ENCODE measurements at regions not wholly inside any gene's neighbourhood (a gene's known extent, or its start where the extent isn't known, plus 50 kb on each side); places are given as distances from the start of the nearest gene placed in this dataset.

DNA sequence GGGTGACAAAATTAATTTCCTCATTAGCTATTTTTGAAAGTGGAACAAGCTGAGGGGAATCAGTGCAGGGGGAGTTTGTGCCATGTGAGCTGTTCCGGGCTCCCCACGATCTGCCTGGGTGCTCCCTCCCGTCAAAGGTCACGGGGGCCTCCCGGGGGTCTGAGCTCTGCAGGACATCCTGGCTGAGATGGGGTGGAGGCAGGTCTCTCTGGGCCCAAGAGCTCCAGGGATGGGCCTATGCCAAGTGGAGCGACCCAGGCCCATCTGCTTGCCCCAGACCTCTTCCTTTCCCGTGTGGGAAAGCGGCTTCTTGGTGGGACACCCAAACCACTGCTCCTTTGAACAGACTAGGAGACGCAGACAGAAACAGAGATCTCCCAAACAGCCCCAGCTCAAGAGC lies 143.3 kb upstream of the ID2 start:
- peak overlapping the region; percentile 73 for H3K4me2 ChIP-seq (ENCODE audit: low read length)
- peak overlapping the region; percentile 100 for H3K27ac ChIP-seq
- no peaks in the 10 kb centered on the region for H3K27me3 ChIP-seq (ENCODE audit: control insufficient read depth, insufficient read depth, low read length)
- no peak overlapping the region for H3K4me3 ChIP-seq (ENCODE audit: low read depth, low read length)
- TF ChIP-seq, protein P1, sequence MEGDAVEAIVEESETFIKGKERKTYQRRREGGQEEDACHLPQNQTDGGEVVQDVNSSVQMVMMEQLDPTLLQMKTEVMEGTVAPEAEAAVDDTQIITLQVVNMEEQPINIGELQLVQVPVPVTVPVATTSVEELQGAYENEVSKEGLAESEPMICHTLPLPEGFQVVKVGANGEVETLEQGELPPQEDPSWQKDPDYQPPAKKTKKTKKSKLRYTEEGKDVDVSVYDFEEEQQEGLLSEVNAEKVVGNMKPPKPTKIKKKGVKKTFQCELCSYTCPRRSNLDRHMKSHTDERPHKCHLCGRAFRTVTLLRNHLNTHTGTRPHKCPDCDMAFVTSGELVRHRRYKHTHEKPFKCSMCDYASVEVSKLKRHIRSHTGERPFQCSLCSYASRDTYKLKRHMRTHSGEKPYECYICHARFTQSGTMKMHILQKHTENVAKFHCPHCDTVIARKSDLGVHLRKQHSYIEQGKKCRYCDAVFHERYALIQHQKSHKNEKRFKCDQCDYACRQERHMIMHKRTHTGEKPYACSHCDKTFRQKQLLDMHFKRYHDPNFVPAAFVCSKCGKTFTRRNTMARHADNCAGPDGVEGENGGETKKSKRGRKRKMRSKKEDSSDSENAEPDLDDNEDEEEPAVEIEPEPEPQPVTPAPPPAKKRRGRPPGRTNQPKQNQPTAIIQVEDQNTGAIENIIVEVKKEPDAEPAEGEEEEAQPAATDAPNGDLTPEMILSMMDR (IDR thresholded peaks at IDR 0.05): no peak
- peaks cover 4% of the 10 kb centered on the region for H3K79me2 ChIP-seq
- H3K36me3 ChIP-seq (ENCODE audit: control insufficient read depth, insufficient read depth, low read length): no peaks in the 10 kb centered on the region
- H3K4me1 ChIP-seq: peaks cover 95% of the 10 kb centered on the region
- peak overlapping the region; percentile 73 for H3K9ac ChIP-seq
- no peaks in the 10 kb centered on the region for H3K9me3 ChIP-seq (ENCODE audit: control insufficient read depth, low read length)
- H2AFZ ChIP-seq: peak overlapping the region; percentile 3

DNA sequence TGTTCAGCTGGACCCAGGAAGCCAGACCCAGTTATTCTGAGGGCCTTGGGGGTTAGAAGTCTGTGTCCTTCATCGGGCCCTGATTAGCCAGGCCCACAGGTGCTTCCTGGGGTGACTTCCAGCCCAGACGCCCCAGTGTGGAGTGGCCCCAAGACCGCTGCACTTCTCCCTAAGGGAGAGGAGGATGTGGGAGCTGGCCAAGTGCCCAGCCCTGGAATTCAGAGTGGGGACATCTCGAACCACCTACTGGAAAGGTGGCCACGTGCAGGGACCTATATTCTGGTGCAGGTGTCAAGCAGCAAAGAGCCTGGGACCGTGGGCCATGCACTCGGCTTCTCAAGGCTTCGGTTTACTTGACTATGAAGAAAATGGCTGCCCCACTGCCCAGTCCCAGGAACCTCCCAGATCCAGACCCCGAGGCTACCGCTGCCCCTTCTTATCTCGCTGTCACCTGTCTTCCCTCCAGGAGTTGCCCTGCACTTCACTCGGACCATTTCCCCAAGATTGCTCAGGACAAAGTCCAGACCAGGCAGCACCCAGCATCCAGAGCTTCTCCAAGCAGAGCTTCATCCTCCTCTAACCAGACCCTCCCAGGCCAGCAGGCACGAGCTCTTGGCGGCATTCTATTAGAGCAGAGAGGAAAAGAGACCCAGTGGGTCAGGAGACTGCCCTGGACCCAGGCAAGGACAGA lies 142.8 kb upstream of the ID2 start:
- peaks cover 95% of the 10 kb centered on the region for H3K4me1 ChIP-seq

DNA sequence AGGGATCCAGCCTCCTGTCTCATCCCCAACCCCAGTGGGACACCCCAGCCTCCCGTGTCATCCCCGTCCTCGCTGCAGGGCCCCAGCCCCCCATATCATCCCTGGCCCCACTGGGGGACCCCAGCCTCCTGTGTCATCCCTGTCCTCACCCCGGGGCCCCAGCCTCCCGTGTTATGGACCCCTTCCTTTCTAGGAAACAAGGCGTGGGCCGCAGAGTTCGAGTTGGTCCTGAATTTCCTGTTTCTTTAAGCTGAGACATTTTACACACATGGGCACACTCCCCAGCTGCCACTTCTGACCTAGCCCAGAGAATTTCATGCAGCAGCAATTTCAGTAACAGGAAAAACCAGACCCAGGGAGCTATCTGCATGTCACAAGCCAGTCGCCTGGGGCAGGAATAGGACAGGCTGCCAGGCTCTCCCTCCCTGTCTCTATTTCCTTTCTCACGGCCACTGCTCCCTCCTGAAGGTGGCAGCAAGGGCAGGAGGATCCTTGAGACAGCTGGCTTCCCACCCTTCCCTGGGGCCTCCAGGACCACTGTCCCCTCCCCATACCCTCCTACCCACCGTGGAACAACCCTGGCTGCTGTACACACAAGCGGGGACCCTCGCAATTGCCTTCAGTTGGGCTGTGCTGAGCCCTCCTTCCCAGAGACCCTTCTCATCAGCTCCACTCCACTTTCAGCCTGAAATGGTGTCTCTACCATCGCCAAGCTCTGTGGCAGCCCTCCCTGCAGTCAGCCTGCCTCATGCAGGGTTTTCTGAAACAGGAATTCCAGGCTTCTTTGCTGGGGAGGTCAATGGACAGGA lies 141.9 kb upstream of the ID2 start:
- no peaks in the 10 kb centered on the region for H3K36me3 ChIP-seq (ENCODE audit: control insufficient read depth, insufficient read depth, low read length)
- H3K4me2 ChIP-seq (ENCODE audit: low read length): peak overlapping the region; percentile 68
- no peaks in the 10 kb centered on the region for H3K9me3 ChIP-seq (ENCODE audit: control insufficient read depth, low read length)
- H3K9ac ChIP-seq: peak overlapping the region; percentile 73
- no peaks in the 10 kb centered on the region for H3K27me3 ChIP-seq (ENCODE audit: control insufficient read depth, insufficient read depth, low read length)
- H3K79me2 ChIP-seq: peaks cover 13% of the 10 kb centered on the region
- TF ChIP-seq, protein P1 (IDR thresholded peaks at IDR 0.05): peak; percentile 49
- H2AFZ ChIP-seq: peak overlapping the region; percentile 8
- H3K4me3 ChIP-seq (ENCODE audit: low read depth, low read length): peak overlapping the region; percentile 39
- peaks cover 95% of the 10 kb centered on the region for H3K4me1 ChIP-seq
- H3K27ac ChIP-seq: peak overlapping the region; percentile 100

More for the DNA sequence above, 142.8 kb upstream of the ID2 start:
- Histone ChIP-seq H3K9me3 (ENCODE audit: control insufficient read depth, low read length) (no peaks in the 10 kb centered on the region), H3K27me3 (ENCODE audit: control insufficient read depth, insufficient read depth, low read length) (no peaks in the 10 kb centered on the region), H3K4me3 (ENCODE audit: low read depth, low read length) (no peak overlapping the region), H3K36me3 (ENCODE audit: control insufficient read depth, insufficient read depth, low read length) (no peaks in the 10 kb centered on the region), H3K4me2 (ENCODE audit: low read length) (peak overlapping the region; percentile 68), H3K9ac (peak overlapping the region; percentile 73), H3K79me2 (peaks cover 7% of the 10 kb centered on the region), H3K27ac (peak overlapping the region; percentile 100), H2AFZ (peak overlapping the region; percentile 3)
- TF ChIP-seq, protein P1 (IDR thresholded peaks at IDR 0.05): no peak

DNA sequence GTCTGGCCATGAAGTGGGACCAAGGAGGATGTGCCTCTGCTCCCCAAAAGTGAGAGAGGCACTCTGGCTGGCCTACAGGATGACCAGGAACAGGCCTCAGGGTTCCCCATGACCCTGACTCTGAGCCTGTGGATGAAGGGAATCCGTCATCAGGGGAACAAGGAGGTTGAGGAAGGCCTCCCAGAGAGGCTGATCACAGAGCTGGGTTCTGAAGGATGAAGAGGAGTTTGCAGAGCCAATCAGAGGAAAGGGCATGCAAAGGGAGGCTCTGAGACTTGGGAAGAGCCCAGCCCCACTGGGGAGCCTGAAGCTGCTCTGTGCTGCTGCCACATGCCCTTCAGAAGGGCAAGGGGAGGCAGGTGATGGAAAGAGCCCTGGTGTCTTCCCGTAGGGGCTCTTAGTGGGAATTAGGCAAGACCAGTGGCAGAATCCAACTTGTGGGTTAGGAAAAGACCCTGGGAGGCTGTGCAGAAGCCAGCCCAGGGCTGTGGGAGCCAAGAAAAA lies 141.3 kb upstream of the ID2 start:
- Histone ChIP-seq H3K79me2 (peaks cover 18% of the 10 kb centered on the region), H3K4me3 (ENCODE audit: low read depth, low read length) (peak overlapping the region; percentile 39), H3K9ac (peak overlapping the region; percentile 73), H3K4me1 (peaks cover 88% of the 10 kb centered on the region), H2AFZ (peak overlapping the region; percentile 8), H3K27me3 (ENCODE audit: control insufficient read depth, insufficient read depth, low read length) (no peaks in the 10 kb centered on the region), H3K36me3 (ENCODE audit: control insufficient read depth, insufficient read depth, low read length) (no peaks in the 10 kb centered on the region), H3K27ac (peak overlapping the region; percentile 100), H3K4me2 (ENCODE audit: low read length) (peak overlapping the region; percentile 68), H3K9me3 (ENCODE audit: control insufficient read depth, low read length) (no peaks in the 10 kb centered on the region)
- TF ChIP-seq, protein P1 (IDR thresholded peaks at IDR 0.05): no peak

All from parathyroid adenoma (tissue), 2 donors.